Stomach (tissue), 8 donors: ENCODE measurements at regions not wholly inside any gene's neighbourhood (a gene's known extent, or its start where the extent isn't known, plus 50 kb on each side); places are given as distances from the start of the nearest gene placed in this dataset.

Source experiments
- DNase-seq, 2 donors: peaks; one replicate each; pipeline versions ENCODE4 v3.0.0 to v3.0.0-alpha.2; 2013 to 2019
- H3K27ac ChIP-seq, 5 donors: fragments of 200-600 bp in 4 of 5; sonication (generic) in 4 of 5; one replicate each; pipeline ENCODE4 v1.5.1; 2013 to 2019; ENCODE audit warnings: mild to moderate bottlenecking in 1 of 5, moderate library complexity in 1 of 5
- H3K27me3 ChIP-seq, 3 donors: fragments of 200-600 bp; sonication (generic); one replicate each; pipeline ENCODE4 v1.5.1; 2017 to 2019; ENCODE audit warnings: mixed run types in 1 of 3
- H3K36me3 ChIP-seq, 4 donors: fragments of 200-600 bp; sonication (generic); 1 replicate in 3 of 4; 2 replicates in 1 of 4; pipeline ENCODE4 v1.5.1; 2016 to 2019
- H3K4me1 ChIP-seq, 4 donors: fragments of 200-600 bp; sonication (generic); one replicate each; pipeline ENCODE4 v1.5.1; 2016 to 2019
- H3K4me3 ChIP-seq, 4 donors: fragments of 200-600 bp; sonication (generic) in 3 of 4; one replicate each; pipeline ENCODE4 v1.5.1; 2016 to 2019; ENCODE audit warnings: mild to moderate bottlenecking in 1 of 4
- H3K9me3 ChIP-seq, 4 donors: fragments of 200-600 bp; sonication (generic); one replicate each; pipeline ENCODE4 v1.5.1; 2016 to 2019
- CTCF ChIP-seq, 7 experiments: fragments of 450-650 bp in 4 of 7; fragments of 200-600 bp in 3 of 7; sonication (generic) in 3 of 7; IDR thresholded peaks; one replicate each; pipeline ENCODE4 v1.5.1; 2016 to 2019; ENCODE audit warnings: antibody characterized with exemption in 7 of 7, control low read depth in 2 of 7, mild to moderate bottlenecking in 1 of 7
- EP300 ChIP-seq: sonication (generic); formaldehyde crosslinking; IDR thresholded peaks from one replicate; pipeline ENCODE4 v1.6.1; 2017; ENCODE audit warnings: antibody characterized with exemption
- POLR2A ChIP-seq, 4 donors: fragments of 450-650 bp; IDR thresholded peaks; one replicate each; pipeline ENCODE4 v1.6.1; 2016; ENCODE audit warnings: antibody characterized with exemption in 4 of 4, control low read depth in 2 of 4, mild to moderate bottlenecking in 1 of 4, moderate library complexity in 1 of 4
- POLR2AphosphoS5 ChIP-seq, 3 donors: sonication (generic); formaldehyde crosslinking; IDR thresholded peaks; one replicate each; pipeline ENCODE4 v1.6.1; 2016; ENCODE audit warnings: antibody characterized with exemption in 3 of 3
- WGBS, 5 donors: extraction: QIAGEN DNeasy Blood & Tissue Kit in 3 of 5; methylation state at CpG; one replicate each; pipeline versions ENCODE4 v1.1.5 to v1.1.7; 2013 to 2018; 5-methylcytosine and 5-hydroxymethylcytosine counted together
- intact Hi-C: fragments of 100-400 bp; cut with DNase I; formaldehyde crosslinking; loops from one replicate; pipeline ENCODE4 v1.15.1; 2023; ENCODE audit warnings: low total_unique reads
- donor health status: healthy with polysubstance abuse.
- donor health status: Bipolar disorder and iron deficiency.
- donor health status: healthy.

GRCh38 chr2:128502200-128502599 lies 183.5 kb upstream of the HS6ST1 start:
- no peak overlapping the region for H3K27ac ChIP-seq
- no peak overlapping the region for H3K4me3 ChIP-seq
- H3K36me3 ChIP-seq: no peaks in the 10 kb centered on the region
- H3K27me3 ChIP-seq: no peaks in the 10 kb centered on the region
- no peaks in the 10 kb centered on the region for H3K4me1 ChIP-seq
- TF ChIP-seq POLR2A (IDR thresholded peaks at IDR 0.05) (no peak), CTCF (IDR thresholded peaks at IDR 0.05) (no peak), POLR2AphosphoS5 (IDR thresholded peaks at IDR 0.05) (no peak), EP300 (no peak)
- no peaks in the 10 kb centered on the region for H3K9me3 ChIP-seq
- WGBS, 5 donors: 78 to 92% (median 82%) methylated on average over 8 of the region's 8 CpGs
- no peak for DNase-seq
- intact Hi-C loops: no loop called here

- H3K4me3 ChIP-seq: no peak overlapping the region
- no peaks in the 10 kb centered on the region for H3K4me1 ChIP-seq
- peak in 1 of 2 donors; percentile 20 for DNase-seq
- TF ChIP-seq POLR2A (IDR thresholded peaks at IDR 0.05) (no peak), POLR2AphosphoS5 (IDR thresholded peaks at IDR 0.05) (no peak), CTCF (IDR thresholded peaks at IDR 0.05) (no peak)
- no peaks in the 10 kb centered on the region for H3K36me3 ChIP-seq
- intact Hi-C loops: no loop called here
- H3K9me3 ChIP-seq: no peaks in the 10 kb centered on the region
- H3K27me3 ChIP-seq: no peaks in the 10 kb centered on the region
- H3K27ac ChIP-seq: no peak overlapping the region
- 91 to 97% (median 92%) methylated on average over 12 of the region's 12 CpGs for WGBS, 5 donors
These were observed 184.1 kb upstream of the HS6ST1 start for GRCh38 chr2:128502638-128503246.

GRCh38 chr2:128503399-128504245 lies 185.0 kb upstream of the HS6ST1 start:
- Histone ChIP-seq H3K27ac (no peak overlapping the region), H3K9me3 (no peaks in the 10 kb centered on the region), H3K4me3 (no peak overlapping the region), H3K27me3 (no peaks in the 10 kb centered on the region), H3K4me1 (no peaks in the 10 kb centered on the region), H3K36me3 (no peaks in the 10 kb centered on the region)
- DNase-seq: peak in 1 of 2 donors; percentile 20
- TF ChIP-seq POLR2A (IDR thresholded peaks at IDR 0.05): no peak
- TF ChIP-seq CTCF (IDR thresholded peaks at IDR 0.05): no peak
- no peak for TF ChIP-seq EP300
- TF ChIP-seq POLR2AphosphoS5 (IDR thresholded peaks at IDR 0.05): no peak
- intact Hi-C loops: no loop called here
- 74 to 81% (median 78%) methylated on average over 10 to 19 of the region's 19 CpGs for WGBS, 5 donors

- no peak for TF ChIP-seq POLR2AphosphoS5 (IDR thresholded peaks at IDR 0.05)
- no peak for TF ChIP-seq POLR2A (IDR thresholded peaks at IDR 0.05)
- no peak for TF ChIP-seq CTCF (IDR thresholded peaks at IDR 0.05)
- no peak for TF ChIP-seq EP300
- Histone ChIP-seq H3K27ac (no peak overlapping the region), H3K36me3 (no peaks in the 10 kb centered on the region), H3K9me3 (no peaks in the 10 kb centered on the region), H3K27me3 (no peaks in the 10 kb centered on the region), H3K4me1 (no peaks in the 10 kb centered on the region), H3K4me3 (no peak overlapping the region)
- intact Hi-C loops: no loop called here
- peak in 1 of 2 donors; percentile 17 for DNase-seq
- 86 to 92% (median 89%) methylated on average over 6 to 11 of the region's 11 CpGs for WGBS, 5 donors
These were observed 185.8 kb upstream of the HS6ST1 start for GRCh38 chr2:128504246-128505149.
